ENCODE measurements at regions not wholly inside any gene's neighbourhood (a gene's known extent, or its start where the extent isn't known, plus 50 kb on each side); places are given as distances from the start of the nearest gene placed in this dataset.

- H2AFZ ChIP-seq (replicated peaks; ENCODE audit: low read length, poor library complexity), result no peak overlapping the region
- peak overlapping the region; percentile 4 for H2AK9ac ChIP-seq (replicated peaks; ENCODE audit: low read depth, low read length, poor library complexity)
- peak overlapping the region; percentile 75 for H2BK120ac ChIP-seq (ENCODE audit: low read depth, low read length)
- H3K4me3 ChIP-seq (ENCODE audit: insufficient read depth, low read depth, low read length), result no peak overlapping the region
- H3K27me3 ChIP-seq (ENCODE audit: control insufficient read depth, insufficient read depth, low read length), result no peaks in the 10 kb centered on the region
- peak overlapping the region; percentile 93; the same call in 1 of the 2 replicates for H3K18ac ChIP-seq (ENCODE audit: low read depth, low read length)
- no TSS peak for BruUV-seq (replicated peaks)
- ChIA-PET CTCF (no interaction called here), POLR2A (ENCODE audit: unreplicated experiment) (no interaction called here)
- ATAC-seq (ENCODE audit: low read depth) (peak; percentile 73), DNase-seq (peak; percentile 97)
- H2BK15ac ChIP-seq (ENCODE audit: low read depth, low read length), result peak overlapping the region; percentile 83; the same call in 2 of the 3 replicates
- no peak overlapping the region for H3K27ac ChIP-seq (ENCODE audit: insufficient read depth, low read length)
- H4K20me1 ChIP-seq (ENCODE audit: insufficient read depth, low read length), result no peaks in the 10 kb centered on the region
- H3K23ac ChIP-seq (ENCODE audit: low read depth, low read length), result peak overlapping the region; percentile 39; the same call in 1 of the 2 replicates
- H3K56ac ChIP-seq (ENCODE audit: extremely low read depth, insufficient read depth, low read length), result no peak overlapping the region
- dilution Hi-C loops (cut with HindIII; ENCODE audit: low sequenced_read_pairs, unreplicated experiment), result no loop called here
- intact Hi-C loops (cut with micrococcal nuclease), result no loop called here
- H3K79me1 ChIP-seq (ENCODE audit: low read depth in 1 of 2, low read length in 2 of 2), result no peaks in the 10 kb centered on the region
- H4K8ac ChIP-seq (ENCODE audit: low read depth in 2 of 2, low read length in 2 of 2), result peak overlapping the region; percentile 20 to 74
- H3K9me1 ChIP-seq (ENCODE audit: insufficient read depth, low read length), result peaks cover 5% of the 10 kb centered on the region; the same call in 1 of the 2 replicates
- TF ChIP-seq NFE2L2 (IDR thresholded peaks at IDR 0.05; ENCODE audit: low read depth, low read length) (no peak), MAFK (IDR thresholded peaks at IDR 0.05; ENCODE audit: low read depth, low read length) (no peak), BHLHE40 (IDR thresholded peaks at IDR 0.05; ENCODE audit: low read depth, low read length) (no peak), ELK1 (IDR thresholded peaks at IDR 0.05; ENCODE audit: borderline replicate concordance, low read depth, low read length) (no peak), USF2 (IDR thresholded peaks at IDR 0.05; ENCODE audit: low read depth, low read length) (no peak), FOS (IDR thresholded peaks at IDR 0.05; ENCODE audit: low read depth, low read length) (peak; percentile 36; the same call in 1 of the 2 replicates), RAD21 (IDR thresholded peaks at IDR 0.05; ENCODE audit: low read length) (no peak), CTCF (conservative IDR thresholded peaks at IDR 0.05; ENCODE audit: low read depth, low read length) (no peak), SMC3 (IDR thresholded peaks at IDR 0.05; ENCODE audit: low read depth, low read length) (no peak), POLR2A (IDR thresholded peaks at IDR 0.05; ENCODE audit: low read depth, low read length) (no peak), CEBPB (IDR thresholded peaks at IDR 0.05; ENCODE audit: low read depth, low read length) (peak; percentile 87), CHD1 (IDR thresholded peaks at IDR 0.05; ENCODE audit: low read depth, low read length) (0 out of 2 replicates have a peak, but pooled peaks have one; percentile 48)
- no peaks in the 10 kb centered on the region for H3K9me3 ChIP-seq (ENCODE audit: control insufficient read depth, insufficient read depth, low read length)
- H3K9ac ChIP-seq (ENCODE audit: low read depth, low read length), result no peak overlapping the region
- peak overlapping the region; percentile 88; the same call in 1 of the 2 replicates for H2BK20ac ChIP-seq (ENCODE audit: low read depth, low read length)
- peak overlapping the region; percentile 78; the same call in 1 of the 2 replicates for H4K5ac ChIP-seq (ENCODE audit: low read depth, low read length)
- H3K4me2 ChIP-seq (ENCODE audit: low read depth, low read length), result peak overlapping the region; percentile 33; the same call in 1 of the 2 replicates
- H3K4ac ChIP-seq (ENCODE audit: low read depth, low read length), result peak overlapping the region; percentile 68; the same call in 1 of the 2 replicates
- H3K4me1 ChIP-seq (ENCODE audit: control insufficient read depth, insufficient read depth, low read length), result peaks cover 14% of the 10 kb centered on the region
- H2BK5ac ChIP-seq (ENCODE audit: low read depth, low read length, poor library complexity, severe bottlenecking), result peak overlapping the region; percentile 96
- in situ Hi-C loops (cut with MboI; ENCODE audit: low sequenced_read_pairs), result no loop called here
- peak overlapping the region; percentile 2; the same call in 1 of the 2 replicates for H2AK5ac ChIP-seq (ENCODE audit: low read depth, low read length)
- H3K36me3 ChIP-seq (ENCODE audit: control insufficient read depth, insufficient read depth, low read length), result no peaks in the 10 kb centered on the region
- no CpG with 5 or more reads among the region's 2 CpGs for WGBS, 2 experiments (ENCODE audit: extremely low coverage in 2 of 2, insufficient read length in 1 of 2)
- peak overlapping the region; percentile 45 for H3K14ac ChIP-seq (replicated peaks; ENCODE audit: low read depth, low read length)
- peak overlapping the region; percentile 65 for H4K91ac ChIP-seq (ENCODE audit: insufficient read depth, low read depth, low read length)
Measured at GRCh38 chr20:11394145-11394833, 523.4 kb upstream of the BTBD3 start.
